ENCODE measurements at regions not wholly inside any gene's neighbourhood (a gene's known extent, or its start where the extent isn't known, plus 50 kb on each side); places are given as distances from the start of the nearest gene placed in this dataset.
"Not testable (repeated sequence)": the region's sequence is repeated elsewhere in the genome, so short reads cannot be mapped to it uniquely, and the experiment has no call there.

DNA sequence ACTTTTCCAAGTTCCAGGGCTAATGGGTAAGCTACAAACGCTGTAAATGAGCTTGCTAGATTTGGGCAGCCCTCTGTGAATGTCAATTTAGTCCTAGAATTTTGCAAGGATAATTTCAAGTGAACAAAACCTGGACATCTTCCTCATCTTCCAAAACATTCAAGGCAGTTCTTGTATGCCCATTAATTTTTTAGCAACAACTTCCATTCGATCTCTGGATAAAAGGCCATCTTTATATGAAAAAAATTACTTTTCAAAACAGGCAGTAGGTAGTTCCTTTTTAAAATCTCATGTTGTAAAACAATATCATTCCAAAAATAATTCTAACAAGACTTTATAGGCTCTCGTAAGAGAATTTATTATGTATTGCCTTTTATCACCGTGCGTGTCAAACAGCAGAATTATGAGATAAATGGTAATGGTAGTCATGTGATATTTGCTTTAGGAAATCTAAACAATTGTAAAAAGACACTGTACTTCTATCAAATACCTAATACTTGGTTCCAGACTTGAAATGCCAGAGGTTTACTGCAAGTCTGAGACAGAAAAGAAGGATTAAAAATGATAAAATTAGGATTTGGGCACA, 143.7 kb upstream of the NRP1 start:
- TF ChIP-seq, protein P1, sequence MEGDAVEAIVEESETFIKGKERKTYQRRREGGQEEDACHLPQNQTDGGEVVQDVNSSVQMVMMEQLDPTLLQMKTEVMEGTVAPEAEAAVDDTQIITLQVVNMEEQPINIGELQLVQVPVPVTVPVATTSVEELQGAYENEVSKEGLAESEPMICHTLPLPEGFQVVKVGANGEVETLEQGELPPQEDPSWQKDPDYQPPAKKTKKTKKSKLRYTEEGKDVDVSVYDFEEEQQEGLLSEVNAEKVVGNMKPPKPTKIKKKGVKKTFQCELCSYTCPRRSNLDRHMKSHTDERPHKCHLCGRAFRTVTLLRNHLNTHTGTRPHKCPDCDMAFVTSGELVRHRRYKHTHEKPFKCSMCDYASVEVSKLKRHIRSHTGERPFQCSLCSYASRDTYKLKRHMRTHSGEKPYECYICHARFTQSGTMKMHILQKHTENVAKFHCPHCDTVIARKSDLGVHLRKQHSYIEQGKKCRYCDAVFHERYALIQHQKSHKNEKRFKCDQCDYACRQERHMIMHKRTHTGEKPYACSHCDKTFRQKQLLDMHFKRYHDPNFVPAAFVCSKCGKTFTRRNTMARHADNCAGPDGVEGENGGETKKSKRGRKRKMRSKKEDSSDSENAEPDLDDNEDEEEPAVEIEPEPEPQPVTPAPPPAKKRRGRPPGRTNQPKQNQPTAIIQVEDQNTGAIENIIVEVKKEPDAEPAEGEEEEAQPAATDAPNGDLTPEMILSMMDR (conservative IDR thresholded peaks at IDR 0.05; ENCODE audit: low read depth, low read length): no peak
- no peak overlapping the region for H3K4me3 ChIP-seq (ENCODE audit: low read length)
- no peak for DNase-seq (ENCODE audit: low read depth)

DNA sequence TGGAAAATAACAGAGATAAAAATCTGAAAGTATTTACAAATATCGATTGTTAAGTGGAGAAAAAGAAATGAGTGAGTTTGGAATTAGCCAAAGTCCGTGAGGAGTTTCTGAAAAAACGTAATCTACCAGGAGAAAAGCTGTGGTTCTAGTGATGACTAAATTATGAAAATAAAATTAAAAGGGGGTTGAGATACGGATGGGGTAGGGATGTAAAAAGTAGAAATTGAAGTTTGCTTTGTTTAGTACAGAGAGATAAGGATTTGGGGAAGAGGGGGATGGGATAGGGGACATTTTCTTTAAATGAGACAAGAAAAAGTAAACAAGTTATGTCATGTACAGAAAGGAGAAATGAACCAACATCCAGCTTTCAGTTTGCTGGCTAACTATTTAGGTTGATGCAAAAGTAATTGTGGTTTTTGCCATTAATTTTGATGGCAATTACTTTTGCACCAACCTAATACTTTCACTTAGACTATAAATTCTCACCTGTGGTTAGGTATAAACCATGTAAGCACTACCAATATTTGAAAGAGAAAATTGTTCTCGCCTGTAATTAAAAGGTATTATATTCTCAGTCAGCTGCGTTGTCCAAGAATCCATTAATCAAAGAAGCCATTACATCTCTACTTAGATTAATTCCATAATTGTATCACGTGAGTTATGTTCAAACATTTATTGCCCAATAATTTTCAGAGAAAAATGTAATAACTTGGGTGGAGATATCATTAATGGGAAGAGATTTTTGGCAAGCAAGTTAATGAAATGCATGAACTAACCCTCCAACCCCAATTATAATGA, 143.0 kb upstream of the NRP1 start:
- TF ChIP-seq, protein P1 (conservative IDR thresholded peaks at IDR 0.05; ENCODE audit: low read depth, low read length): no peak
- no peak overlapping the region for H3K4me3 ChIP-seq (ENCODE audit: low read length)
- no peak for DNase-seq (ENCODE audit: low read depth)

DNA sequence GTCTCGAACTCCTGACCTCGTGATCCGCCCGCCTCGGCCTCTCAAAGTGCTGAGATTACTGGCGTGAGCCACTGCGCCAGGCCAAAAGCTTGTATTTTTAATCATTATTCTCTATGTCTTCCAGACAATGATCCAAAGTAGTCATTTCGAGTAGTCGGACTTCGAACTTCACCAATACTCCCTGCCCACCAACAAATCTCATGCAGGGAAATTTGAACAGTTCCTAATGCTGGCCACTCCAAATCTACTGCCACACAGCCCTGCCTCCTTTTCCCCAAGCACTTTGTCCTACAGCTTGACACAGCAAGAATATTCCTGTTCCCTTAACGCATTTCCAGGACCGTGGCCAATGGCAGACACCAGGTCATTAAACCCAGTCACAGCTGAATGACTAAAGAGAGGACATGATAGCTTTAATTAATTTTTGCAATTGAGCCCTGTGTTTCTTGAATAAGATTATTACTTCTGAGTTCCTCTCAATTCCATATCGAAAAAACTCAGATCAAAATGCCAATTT, 142.3 kb upstream of the NRP1 start:
- DNase-seq (ENCODE audit: low read depth): no peak
- no peak overlapping the region for H3K4me3 ChIP-seq (ENCODE audit: low read length)
- TF ChIP-seq, protein P1 (conservative IDR thresholded peaks at IDR 0.05; ENCODE audit: low read depth, low read length): no peak

DNA sequence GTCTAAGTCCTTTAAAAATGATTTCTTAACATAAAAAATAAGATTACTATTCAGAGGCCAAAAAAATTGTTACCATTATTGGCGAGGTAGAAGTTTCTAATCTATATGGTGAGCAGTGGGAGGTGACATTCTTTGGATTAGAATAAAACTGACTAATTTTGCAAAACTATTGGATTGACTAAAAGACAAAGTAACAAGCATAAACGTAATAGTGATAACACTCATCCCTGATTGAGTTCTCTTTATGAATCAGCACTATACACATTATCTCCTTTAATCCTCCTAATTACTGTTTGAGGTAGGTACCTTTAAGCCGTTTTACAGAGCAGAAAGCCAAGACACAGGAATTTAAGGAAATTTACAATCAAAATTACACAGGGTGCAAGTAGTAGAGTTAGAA, 139.2 kb upstream of the NRP1 start:
- TF ChIP-seq, protein P1 (conservative IDR thresholded peaks at IDR 0.05; ENCODE audit: low read depth, low read length): no peak
- H3K4me3 ChIP-seq (ENCODE audit: low read length): no peak overlapping the region
- no peak for DNase-seq (ENCODE audit: low read depth)

DNA sequence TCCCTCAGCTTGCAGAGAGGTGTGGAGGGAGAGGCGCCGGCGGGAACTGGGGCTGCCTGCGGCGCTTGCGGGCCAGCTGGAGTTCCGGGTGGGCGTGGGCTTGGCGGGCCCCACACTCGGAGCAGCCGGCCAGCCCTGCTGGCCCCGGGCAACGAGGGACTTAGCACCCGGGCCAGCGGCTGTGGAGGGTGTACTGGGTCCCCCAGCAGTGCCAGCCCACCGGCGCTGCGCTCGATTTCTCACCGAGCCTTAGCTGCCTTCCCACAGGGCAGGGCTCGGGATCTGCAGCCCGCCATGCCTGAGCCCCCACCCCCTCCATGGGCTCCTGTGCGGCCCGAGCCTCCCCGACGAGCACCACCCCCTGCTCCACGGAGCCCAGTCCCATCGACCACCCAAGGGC, 133.5 kb upstream of the NRP1 start:
- not testable (repeated sequence) for DNase-seq (ENCODE audit: low read depth); H3K4me3 ChIP-seq (ENCODE audit: low read length)

DNA sequence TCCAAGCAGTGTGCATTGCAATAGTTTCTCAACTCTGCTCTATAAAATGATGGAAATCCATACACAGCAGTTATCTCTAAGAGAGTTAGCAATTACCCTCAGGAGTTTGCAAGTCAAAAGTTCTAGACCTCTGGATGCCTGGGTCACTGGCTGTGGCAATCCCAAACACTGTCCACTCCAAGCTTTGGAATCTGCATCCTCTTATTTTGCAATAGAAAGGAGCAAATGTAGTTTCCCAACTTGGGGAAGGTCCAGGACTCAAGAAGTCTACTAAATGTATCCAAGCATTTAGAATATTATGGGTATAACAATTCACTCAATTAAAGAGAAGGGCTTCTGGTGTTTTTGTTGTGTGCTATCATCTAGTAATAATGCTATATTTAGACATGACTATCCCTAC, 131.3 kb upstream of the NRP1 start:
- no peak overlapping the region for H3K4me3 ChIP-seq (ENCODE audit: low read length)
- TF ChIP-seq, protein P1 (conservative IDR thresholded peaks at IDR 0.05; ENCODE audit: low read depth, low read length): no peak
- DNase-seq (ENCODE audit: low read depth): no peak

DNA sequence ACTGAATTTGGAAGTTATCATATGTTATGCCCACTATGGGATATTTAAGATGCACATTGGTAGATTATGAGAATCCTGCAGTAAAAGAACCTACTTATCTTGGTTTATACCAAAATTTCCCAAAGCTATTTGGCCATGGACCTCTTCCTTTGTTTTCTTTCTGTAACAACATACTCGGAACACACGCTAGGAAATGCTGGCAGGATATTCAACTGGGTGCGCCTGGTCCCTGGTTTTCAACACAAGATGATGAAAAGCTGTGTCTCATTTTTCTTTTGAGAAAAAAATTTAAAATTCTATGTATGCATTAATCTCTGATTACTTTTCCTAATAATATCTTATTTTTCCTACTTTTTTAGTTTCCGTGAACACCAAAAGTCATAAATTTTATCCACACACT, 128.5 kb upstream of the NRP1 start:
- no peak for DNase-seq (ENCODE audit: low read depth)
- no peak overlapping the region for H3K4me3 ChIP-seq (ENCODE audit: low read length)
- TF ChIP-seq, protein P1 (conservative IDR thresholded peaks at IDR 0.05; ENCODE audit: low read depth, low read length): no peak
